Choroid plexus epithelial cell (primary cell): ENCODE measurements at regions not wholly inside any gene's neighbourhood (a gene's known extent, or its start where the extent isn't known, plus 50 kb on each side); places are given as distances from the start of the nearest gene placed in this dataset.

Source experiments
- DNase-seq: peaks from one replicate; pipeline ENCODE4 v3.0.0-alpha.2; 2010; ENCODE audit warnings: low read depth
- H3K4me3 ChIP-seq: 2 replicates; pipeline ENCODE4 v1.5.1; 2011; ENCODE audit warnings: low read depth, mild to moderate bottlenecking, control low read depth, low read length, moderate library complexity
- CTCF ChIP-seq: conservative IDR thresholded peaks from 2 replicates; pipeline ENCODE4 v1.5.1; 2011; ENCODE audit warnings: low read depth, mild to moderate bottlenecking, control low read depth, inconsistent platforms, low read length, moderate library complexity

GRCh38 chr12:89951050-89951693 is 242.5 kb upstream of the ATP2B1 start:
- no peak overlapping the region for H3K4me3 ChIP-seq
- no peak for TF ChIP-seq CTCF
- DNase-seq = no peak

- DNase-seq = no peak
These were observed 241.8 kb upstream of the ATP2B1 start for GRCh38 chr12:89950421-89950820.

GRCh38 chr12:89949457-89950195 is 241.0 kb upstream of the ATP2B1 start:
- DNase-seq = peak; percentile 89
- no peak overlapping the region for H3K4me3 ChIP-seq
- peak; percentile 38 for TF ChIP-seq CTCF

More at GRCh38 chr12:89950421-89950820, 241.8 kb upstream of the ATP2B1 start:
- H3K4me3 ChIP-seq = no peak overlapping the region
- TF ChIP-seq CTCF = no peak

GRCh38 chr12:89948271-89949175 is 239.9 kb upstream of the ATP2B1 start:
- no peak for TF ChIP-seq CTCF
- DNase-seq = no peak
- no peak overlapping the region for H3K4me3 ChIP-seq

GRCh38 chr12:89947437-89948270 is 239.0 kb upstream of the ATP2B1 start:
- no peak overlapping the region for H3K4me3 ChIP-seq
- TF ChIP-seq CTCF = no peak
- peak; percentile 93 for DNase-seq

GRCh38 chr12:89946518-89947135 is 238.0 kb upstream of the ATP2B1 start:
- DNase-seq = no peak
- TF ChIP-seq CTCF = no peak
- H3K4me3 ChIP-seq = no peak overlapping the region
